GM20000 (cell line): ENCODE measurements at regions not wholly inside any gene's neighbourhood (a gene's known extent, or its start where the extent isn't known, plus 50 kb on each side); places are given as distances from the start of the nearest gene placed in this dataset.
"Not testable (repeated sequence)": the region's sequence is repeated elsewhere in the genome, so short reads cannot be mapped to it uniquely, and the experiment has no call there.

Experiments
- DNase-seq: peaks from one replicate; pipeline ENCODE4 v3.0.0; 2012; ENCODE audit warnings: low spot score
- TF ChIP-seq, protein P1 (sequence below): IDR thresholded peaks from 2 replicates; pipeline ENCODE4 v1.5.1; 2012; ENCODE audit warnings: mild to moderate bottlenecking, control low read depth; ENCODE audit errors: extremely low read depth, missing control alignments

DNA sequence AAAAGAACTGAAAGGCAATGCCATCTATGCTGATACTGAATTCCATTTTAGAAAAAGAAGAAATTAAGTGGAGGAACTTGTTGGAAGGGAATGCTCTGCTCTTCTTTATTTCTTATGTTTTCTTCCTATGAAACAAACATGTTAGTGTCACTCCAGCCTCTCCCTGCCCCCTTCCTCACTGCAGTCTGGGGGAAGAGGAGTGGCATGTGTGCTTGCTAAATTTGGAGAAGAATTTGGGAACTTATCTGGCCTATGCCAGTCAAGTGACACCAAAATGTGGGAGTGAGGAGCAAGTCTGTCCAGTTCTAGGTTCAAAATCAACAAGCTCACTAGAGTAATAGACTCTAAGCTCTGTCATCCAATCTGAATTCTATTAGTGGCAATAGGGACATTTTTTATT is 214.6 kb downstream of the RBM26 start:
- TF ChIP-seq, protein P1, sequence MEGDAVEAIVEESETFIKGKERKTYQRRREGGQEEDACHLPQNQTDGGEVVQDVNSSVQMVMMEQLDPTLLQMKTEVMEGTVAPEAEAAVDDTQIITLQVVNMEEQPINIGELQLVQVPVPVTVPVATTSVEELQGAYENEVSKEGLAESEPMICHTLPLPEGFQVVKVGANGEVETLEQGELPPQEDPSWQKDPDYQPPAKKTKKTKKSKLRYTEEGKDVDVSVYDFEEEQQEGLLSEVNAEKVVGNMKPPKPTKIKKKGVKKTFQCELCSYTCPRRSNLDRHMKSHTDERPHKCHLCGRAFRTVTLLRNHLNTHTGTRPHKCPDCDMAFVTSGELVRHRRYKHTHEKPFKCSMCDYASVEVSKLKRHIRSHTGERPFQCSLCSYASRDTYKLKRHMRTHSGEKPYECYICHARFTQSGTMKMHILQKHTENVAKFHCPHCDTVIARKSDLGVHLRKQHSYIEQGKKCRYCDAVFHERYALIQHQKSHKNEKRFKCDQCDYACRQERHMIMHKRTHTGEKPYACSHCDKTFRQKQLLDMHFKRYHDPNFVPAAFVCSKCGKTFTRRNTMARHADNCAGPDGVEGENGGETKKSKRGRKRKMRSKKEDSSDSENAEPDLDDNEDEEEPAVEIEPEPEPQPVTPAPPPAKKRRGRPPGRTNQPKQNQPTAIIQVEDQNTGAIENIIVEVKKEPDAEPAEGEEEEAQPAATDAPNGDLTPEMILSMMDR: no peak
- no peak for DNase-seq

DNA sequence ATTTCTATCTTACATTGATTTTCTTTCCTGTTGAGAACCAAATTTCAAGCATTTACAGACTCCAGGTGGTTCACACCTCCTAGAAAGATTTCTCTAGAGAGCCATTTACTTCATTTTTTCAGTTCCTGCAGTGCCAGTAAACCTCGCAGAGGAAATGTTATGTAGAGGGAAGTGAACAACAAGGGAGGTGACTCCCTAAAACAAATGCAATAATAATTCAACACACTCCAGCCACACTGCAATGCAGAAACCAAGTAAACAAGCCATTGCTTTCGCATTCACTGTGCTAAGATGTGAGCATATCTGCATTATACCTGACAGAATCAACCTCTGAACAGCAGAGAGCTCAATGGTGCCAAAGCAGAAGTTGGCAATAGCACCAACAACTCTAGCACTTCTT is 215.1 kb downstream of the RBM26 start:
- TF ChIP-seq, protein P1: no peak
- no peak for DNase-seq

DNA sequence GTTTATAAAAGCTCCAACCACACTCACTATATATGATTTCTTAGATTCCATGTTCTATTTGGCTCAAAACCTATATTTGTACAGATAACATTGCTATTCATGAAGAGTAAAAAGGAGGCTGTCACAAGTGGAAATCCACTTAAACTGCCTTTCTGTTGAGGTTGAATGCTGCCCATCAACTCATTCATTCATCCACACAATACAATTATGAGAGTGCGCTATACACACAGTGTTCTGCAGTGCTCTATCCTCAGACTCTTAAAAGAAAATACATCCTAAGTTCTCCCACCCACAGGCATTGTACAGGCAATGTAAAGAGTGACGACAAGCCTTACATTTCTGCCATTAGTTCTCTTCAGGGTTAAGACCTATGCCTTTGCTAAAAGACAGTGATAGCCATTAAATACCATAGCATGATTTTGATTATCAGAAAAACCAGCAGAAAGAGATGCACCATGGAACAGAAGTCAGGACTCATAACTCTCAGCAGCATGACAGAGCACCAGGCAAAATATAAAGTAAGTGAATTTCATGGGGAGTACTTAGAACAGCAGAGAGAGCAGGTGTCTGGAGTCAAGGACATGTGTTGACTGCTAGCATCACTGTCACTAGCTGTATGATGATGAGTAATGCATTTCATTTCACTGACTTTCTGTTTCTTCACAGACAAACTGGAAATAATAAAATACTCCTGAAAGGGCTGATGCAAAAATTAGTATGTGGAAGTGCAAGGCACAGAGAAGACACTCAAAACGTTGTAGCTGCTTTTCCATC is 218.0 kb downstream of the RBM26 start:
- TF ChIP-seq, protein P1: no peak
- no peak for DNase-seq

DNA sequence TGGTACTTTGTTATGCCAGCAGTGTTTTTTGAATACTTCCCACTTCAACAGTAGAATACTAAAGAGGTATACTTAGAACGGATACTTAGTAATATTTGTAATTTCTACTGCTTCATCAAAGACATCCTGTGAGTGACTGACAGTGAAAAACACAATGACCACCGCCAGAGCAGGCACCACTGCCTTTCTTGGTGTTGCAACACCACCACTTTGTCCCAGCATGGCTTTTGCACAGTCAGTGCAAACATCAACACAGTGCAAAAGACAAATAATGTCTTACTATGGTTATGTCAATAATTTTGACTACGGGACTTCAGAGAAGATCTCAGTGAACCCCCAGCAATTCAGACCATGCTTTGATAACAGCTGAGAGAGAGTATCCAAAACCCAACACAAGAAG is 220.5 kb downstream of the RBM26 start:
- TF ChIP-seq, protein P1: no peak
- no peak for DNase-seq

DNA sequence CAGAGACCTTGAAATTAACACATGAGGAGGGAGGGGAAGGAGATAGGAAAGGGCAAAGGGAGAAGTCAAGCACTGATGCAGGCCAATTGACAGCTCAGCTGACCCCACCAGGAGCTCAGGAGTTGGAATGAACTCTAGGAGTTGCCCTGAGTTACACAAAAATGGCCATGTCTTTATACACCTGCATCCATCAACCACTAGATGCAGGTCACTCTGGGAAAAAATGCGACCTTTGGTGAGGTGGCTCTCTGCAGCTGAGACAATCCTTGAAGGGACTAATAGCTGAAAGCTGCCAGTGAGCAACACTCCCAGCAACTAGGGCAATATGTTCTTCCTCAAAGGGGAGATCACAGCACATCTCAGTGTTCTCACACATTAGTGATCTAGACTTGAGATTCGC is 222.8 kb downstream of the RBM26 start:
- TF ChIP-seq, protein P1: no peak
- DNase-seq: no peak

DNA sequence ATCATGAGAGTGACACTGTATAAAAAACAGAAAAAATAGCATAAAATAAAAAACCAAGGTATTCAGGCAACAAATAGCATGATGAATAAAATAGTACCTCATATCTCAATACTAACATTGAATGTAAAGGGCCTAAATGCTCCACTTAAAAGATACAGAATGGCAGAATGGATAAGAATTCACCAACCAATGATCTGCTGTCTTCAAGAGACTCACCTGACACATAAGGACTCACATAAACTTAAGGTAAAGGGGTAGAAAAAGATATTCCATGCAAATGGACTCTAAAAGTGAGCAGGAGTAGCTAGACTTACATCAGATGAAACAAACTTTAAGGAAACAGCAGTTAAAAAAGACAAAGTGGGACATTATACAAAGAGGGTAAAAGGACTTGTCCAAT is 232.4 kb downstream of the RBM26 start:
- DNase-seq: not testable (repeated sequence)

DNA sequence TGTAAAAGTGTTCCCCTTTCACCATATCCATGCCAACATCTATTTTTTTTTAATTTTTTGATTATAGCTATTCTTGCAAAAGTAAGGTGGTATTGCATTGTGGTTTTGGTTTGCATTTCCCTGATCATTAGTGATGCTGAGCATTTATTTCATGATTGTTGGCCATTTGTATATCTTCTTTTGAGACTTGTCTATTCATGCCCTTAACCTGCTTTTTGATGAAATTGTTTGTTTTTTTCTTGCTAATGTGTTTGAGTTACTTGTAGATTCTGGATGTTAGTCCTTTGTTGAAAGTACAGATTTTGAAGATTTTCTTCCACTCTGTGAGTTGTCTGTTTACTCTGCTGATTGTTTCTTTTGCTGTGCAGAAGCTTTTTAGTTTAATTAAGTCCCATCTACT is 233.1 kb downstream of the RBM26 start:
- not testable (repeated sequence) for DNase-seq

DNA sequence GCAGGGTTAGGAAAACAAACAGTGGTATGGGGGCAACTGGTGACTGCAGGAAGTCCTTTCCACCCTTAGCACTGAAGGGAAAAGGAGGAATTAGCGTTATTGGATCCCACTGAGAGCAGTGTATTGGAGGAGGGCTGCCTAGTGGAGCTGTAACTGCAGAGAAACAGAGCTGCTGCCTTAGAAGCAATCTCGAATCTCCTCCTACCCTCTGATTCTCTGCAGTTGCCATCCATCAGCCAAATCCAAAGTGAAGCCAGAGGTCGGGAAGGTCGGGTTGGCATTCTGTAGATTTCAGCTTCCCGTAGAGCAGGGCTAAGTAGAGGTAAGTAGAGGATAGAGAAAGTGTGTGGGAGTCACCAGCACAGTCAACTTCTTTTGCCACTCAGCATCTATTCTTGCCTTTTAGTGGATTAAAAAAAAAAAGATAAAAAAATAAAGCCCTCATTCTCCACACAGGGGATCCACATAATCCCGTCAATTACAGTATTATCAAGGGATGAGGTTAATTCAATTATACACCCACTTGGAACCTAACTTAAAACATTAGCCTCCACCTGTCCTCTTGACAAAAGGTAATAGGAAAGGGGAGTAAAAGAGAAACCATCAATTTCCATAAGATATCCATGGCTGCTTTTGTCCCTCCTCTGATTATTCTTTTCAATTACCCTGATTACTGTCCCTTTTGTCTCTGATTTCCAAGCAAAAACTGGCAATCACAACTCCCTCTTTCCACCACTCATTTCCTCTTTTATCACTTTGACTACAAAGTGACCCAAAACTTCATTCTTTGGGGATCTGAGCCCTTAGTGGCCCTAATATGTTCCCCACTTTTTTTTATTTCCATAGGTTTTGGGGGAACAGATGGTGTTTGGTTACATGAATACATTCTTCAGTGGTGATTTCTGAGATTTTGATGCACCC is 234.7 kb downstream of the RBM26 start:
- TF ChIP-seq, protein P1: no peak
- DNase-seq: no peak
